ENCODE measurements at regions not wholly inside any gene's neighbourhood (a gene's known extent, or its start where the extent isn't known, plus 50 kb on each side); places are given as distances from the start of the nearest gene placed in this dataset.

- TF ChIP-seq CTCF (conservative IDR thresholded peaks at IDR 0.05; ENCODE audit: low read depth in 2 of 2), result no peak
- TF ChIP-seq POLR2AphosphoS5 (IDR thresholded peaks at IDR 0.05; ENCODE audit: low read depth), result no peak
Observed at GRCh38 chr2:42999856-43000241, 207.5 kb upstream of the HAAO start (continued).

- peaks cover 3% of the 10 kb centered on the region; the same call in 1 of the 2 replicates for H3K9me2 ChIP-seq (ENCODE audit: insufficient read depth)
- ATAC-seq (no peak), DNase-seq (ENCODE audit: low spot score) (no peak)
- no peaks in the 10 kb centered on the region for H3K27me3 ChIP-seq (ENCODE audit: insufficient read depth)
- no peak overlapping the region for H3K4me2 ChIP-seq
- no peaks in the 10 kb centered on the region for H3K36me3 ChIP-seq (ENCODE audit: insufficient read depth)
- no peaks in the 10 kb centered on the region for H3K79me2 ChIP-seq (replicated peaks; ENCODE audit: insufficient read depth)
- no peak overlapping the region for H3K4me3 Mint-ChIP-seq
- H3K27me3 Mint-ChIP-seq (ENCODE audit: insufficient read depth, low read depth, poor library complexity), result peaks cover 5% of the 10 kb centered on the region
- no peak overlapping the region for H3K27ac ChIP-seq (ENCODE audit: low read depth)
- peaks cover under 1% of the 10 kb centered on the region for H3K4me1 Mint-ChIP-seq
- no peaks in the 10 kb centered on the region for H3F3A ChIP-seq (replicated peaks; ENCODE audit: low read depth)
- no peak overlapping the region for H3K4me3 ChIP-seq
- no peak overlapping the region for H3K27ac Mint-ChIP-seq
- peaks cover 8% of the 10 kb centered on the region; the same call in 2 of the 3 replicates for H3K9me3 Mint-ChIP-seq
- no peak overlapping the region for H2AFZ ChIP-seq
- H4K20me1 ChIP-seq (replicated peaks; ENCODE audit: insufficient read depth), result no peaks in the 10 kb centered on the region
- no peaks in the 10 kb centered on the region; the same call in 1 of the 3 replicates for H3K36me3 Mint-ChIP-seq (ENCODE audit: low read depth)
- H3K4me1 ChIP-seq (ENCODE audit: insufficient read depth), result no peaks in the 10 kb centered on the region
- TF ChIP-seq NANOG (IDR thresholded peaks at IDR 0.05; ENCODE audit: borderline replicate concordance) (no peak), ZNF114 (CRISPR knock-in tag; IDR thresholded peaks at IDR 0.05) (no peak), STAT1 (IDR thresholded peaks at IDR 0.05; ENCODE audit: unreplicated experiment) (no peak), CREB1 (CRISPR knock-in tag; IDR thresholded peaks at IDR 0.05; ENCODE audit: low read depth) (no peak), CTCF (conservative IDR thresholded peaks at IDR 0.05; ENCODE audit: low read depth in 2 of 2) (no peak), REST (IDR thresholded peaks at IDR 0.05; ENCODE audit: unreplicated experiment) (no peak), ZNF331 (CRISPR knock-in tag; IDR thresholded peaks at IDR 0.05; ENCODE audit: low read depth) (no peak), EZH2phosphoT487 (IDR thresholded peaks at IDR 0.05; ENCODE audit: unreplicated experiment) (no peak), ZNF462 (CRISPR knock-in tag; IDR thresholded peaks at IDR 0.05) (no peak), JUNB (IDR thresholded peaks at IDR 0.05; ENCODE audit: unreplicated experiment) (no peak)
Observed at GRCh38 chr2:42999391-42999841, 207.0 kb upstream of the HAAO start.

All from GM23338 (cell line).